Mesenchymal stem cell (in vitro differentiated cells and primary cell): ENCODE measurements at regions not wholly inside any gene's neighbourhood (a gene's known extent, or its start where the extent isn't known, plus 50 kb on each side); places are given as distances from the start of the nearest gene placed in this dataset.
A peak's percentile ranks its signal among the peaks of the same experiment; 100 is the strongest.

ENCODE experiments used
- DNase-seq: peaks from one replicate; pipeline ENCODE4 v3.0.0-alpha.2; 2013
- H2AFZ ChIP-seq: one replicate; pipeline ENCODE4 v1.6.1; 2013; ENCODE audit warnings: low read depth, mild to moderate bottlenecking, control low read depth, inconsistent platforms, low read length, moderate library complexity
- H2AK5ac ChIP-seq: 2 replicates; pipeline ENCODE4 v1.6.1; 2013; ENCODE audit warnings: low read length, moderate library complexity, mild to moderate bottlenecking, inconsistent platforms; ENCODE audit not compliant: severe bottlenecking
- H2BK120ac ChIP-seq: one replicate; pipeline ENCODE4 v1.6.1; 2013; ENCODE audit warnings: low read depth, mild to moderate bottlenecking, inconsistent platforms, low read length, moderate library complexity
- H2BK12ac ChIP-seq, 2 experiments: one replicate each; pipeline ENCODE4 v1.6.1; 2013; ENCODE audit warnings: inconsistent platforms in 2 of 2, low read length in 2 of 2, mild to moderate bottlenecking in 2 of 2, moderate library complexity in 2 of 2, control low read depth in 1 of 2
- H2BK15ac ChIP-seq: one replicate; pipeline ENCODE4 v1.6.1; 2013; ENCODE audit warnings: mild to moderate bottlenecking, low read depth, inconsistent platforms; ENCODE audit not compliant: poor library complexity, severe bottlenecking
- H2BK5ac ChIP-seq: 2 replicates; pipeline ENCODE4 v1.6.1; 2013; ENCODE audit warnings: low read depth, mild to moderate bottlenecking, low read length, control low read depth, inconsistent platforms; ENCODE audit not compliant: poor library complexity, severe bottlenecking
- H3K14ac ChIP-seq, 2 experiments: one replicate each; pipeline ENCODE4 v1.6.1; 2013; ENCODE audit warnings: inconsistent platforms in 2 of 2, low read length in 2 of 2, control low read depth in 1 of 2, mild to moderate bottlenecking in 1 of 2, moderate library complexity in 1 of 2
- H3K18ac ChIP-seq, 2 experiments: one replicate each; pipeline ENCODE4 v1.6.1; 2013; ENCODE audit warnings: inconsistent platforms in 2 of 2, low read length in 2 of 2, control low read depth in 1 of 2, low read depth in 1 of 2, mild to moderate bottlenecking in 1 of 2
- H3K23ac ChIP-seq, 2 experiments: one replicate each; pipeline ENCODE4 v1.6.1; 2013; ENCODE audit warnings: inconsistent platforms in 2 of 2, low read length in 2 of 2, mild to moderate bottlenecking in 2 of 2, moderate library complexity in 2 of 2, control low read depth in 1 of 2
- H3K27ac ChIP-seq: 2 replicates; pipeline ENCODE4 v1.5.1; 2013; ENCODE audit warnings: mild to moderate bottlenecking, moderate library complexity, low read length, control low read depth, inconsistent platforms; ENCODE audit not compliant: poor library complexity, severe bottlenecking
- H3K27me3 ChIP-seq, 2 experiments: 2 replicates each; pipeline versions ENCODE4 v1.6.1 to v1.7.0; 2013; ENCODE audit warnings: low read length in 2 of 2, mild to moderate bottlenecking in 2 of 2, moderate library complexity in 2 of 2, control low read depth in 1 of 2, inconsistent platforms in 1 of 2; ENCODE audit not compliant: control insufficient read depth in 1 of 2, insufficient read depth in 1 of 2
- H3K36me3 ChIP-seq, 2 experiments: 2 replicates each; pipeline versions ENCODE4 v1.6.1 to v1.7.0; 2013; ENCODE audit warnings: low read length in 2 of 2, control low read depth in 1 of 2, inconsistent platforms in 1 of 2, low read depth in 1 of 2, mild to moderate bottlenecking in 1 of 2; ENCODE audit not compliant: insufficient read depth in 2 of 2, control insufficient read depth in 1 of 2
- H3K4ac ChIP-seq, 2 experiments: one replicate each; pipeline ENCODE4 v1.6.1; 2013; ENCODE audit warnings: inconsistent platforms in 2 of 2, low read length in 2 of 2, mild to moderate bottlenecking in 2 of 2, moderate library complexity in 2 of 2, control low read depth in 1 of 2, low read depth in 1 of 2
- H3K4me1 ChIP-seq: 2 replicates; pipeline ENCODE4 v1.6.1; 2013; ENCODE audit warnings: low read depth, low read length, control low read depth; ENCODE audit not compliant: control insufficient read depth, insufficient read depth
- H3K4me2 ChIP-seq: 2 replicates; pipeline ENCODE4 v1.6.1; 2013; ENCODE audit warnings: low read length, mild to moderate bottlenecking, inconsistent platforms; ENCODE audit not compliant: poor library complexity, severe bottlenecking
- H3K4me3 ChIP-seq, 2 experiments: 2 replicates each; pipeline versions ENCODE4 v1.5.1 to v1.7.0; 2013; ENCODE audit warnings: low read length in 2 of 2, mild to moderate bottlenecking in 2 of 2, control low read depth in 1 of 2, low read depth in 1 of 2; ENCODE audit not compliant: insufficient read depth in 1 of 2
- H3K79me1 ChIP-seq: replicated peaks from 2 replicates; pipeline ENCODE4 v1.6.1; 2013; ENCODE audit warnings: mild to moderate bottlenecking, control low read depth, low read length, inconsistent platforms; ENCODE audit not compliant: poor library complexity, severe bottlenecking
- H3K9ac ChIP-seq: 2 replicates; pipeline ENCODE4 v1.7.0; 2013; ENCODE audit warnings: mild to moderate bottlenecking, low read length, moderate library complexity
- H3K9me3 ChIP-seq: 2 replicates; pipeline ENCODE4 v1.7.0; 2013; ENCODE audit warnings: mild to moderate bottlenecking, low read length; ENCODE audit not compliant: control insufficient read depth
- H4K8ac ChIP-seq: one replicate; pipeline ENCODE4 v1.6.1; 2013; ENCODE audit warnings: inconsistent platforms, mild to moderate bottlenecking, low read length, moderate library complexity
- H4K91ac ChIP-seq: one replicate; pipeline ENCODE4 v1.6.1; 2013; ENCODE audit warnings: mild to moderate bottlenecking, low read length, inconsistent platforms
- WGBS: methylation state at CpG from one replicate; pipeline ENCODE4 v1.1.7; 2013; ENCODE audit warnings: mixed read lengths; 5-methylcytosine and 5-hydroxymethylcytosine counted together

GRCh38 chr2:54394392-54394791, 61.7 kb upstream of the SPTBN1 start:
- Histone ChIP-seq H3K36me3 (no peaks in the 10 kb centered on the region), H3K23ac (no peak overlapping the region), H2AK5ac (no peak overlapping the region), H3K4me1 (peaks cover 5% of the 10 kb centered on the region), H3K4me2 (no peak overlapping the region), H2BK5ac (no peak overlapping the region), H3K9me3 (no peaks in the 10 kb centered on the region), H3K4ac (no peak overlapping the region), H3K9ac (peak overlapping the region; percentile 31), H3K79me1 (no peaks in the 10 kb centered on the region), H3K27me3 (no peaks in the 10 kb centered on the region), H2BK15ac (no peak overlapping the region), H2BK12ac (peak overlapping the region in 1 of 2 experiments; percentile 42), H4K91ac (no peak overlapping the region), H4K8ac (peak overlapping the region; percentile 81), H3K14ac (no peak overlapping the region), H2BK120ac (no peak overlapping the region), H3K27ac (no peak overlapping the region), H3K18ac (peak overlapping the region in 1 of 2 experiments; percentile 7), H3K4me3 (peak overlapping the region in 1 of 2 experiments; percentile 45), H2AFZ (peak overlapping the region; percentile 56)
- peak; percentile 70 for DNase-seq
- 39% methylated on average over 4 of the region's 5 CpGs for WGBS

GRCh38 chr2:54396107-54396506, 60.0 kb upstream of the SPTBN1 start:
- Histone ChIP-seq H4K8ac (no peak overlapping the region), H4K91ac (no peak overlapping the region), H3K4ac (no peak overlapping the region), H2AK5ac (no peak overlapping the region), H3K27me3 (no peaks in the 10 kb centered on the region), H3K27ac (no peak overlapping the region), H2AFZ (no peak overlapping the region), H2BK120ac (no peak overlapping the region), H3K14ac (no peak overlapping the region), H3K18ac (no peak overlapping the region), H3K4me1 (peaks cover 2% of the 10 kb centered on the region), H2BK12ac (no peak overlapping the region), H3K9ac (no peak overlapping the region), H3K4me3 (no peak overlapping the region), H3K36me3 (no peaks in the 10 kb centered on the region), H3K4me2 (no peak overlapping the region), H2BK15ac (no peak overlapping the region), H3K79me1 (no peaks in the 10 kb centered on the region), H3K9me3 (no peaks in the 10 kb centered on the region), H3K23ac (no peak overlapping the region), H2BK5ac (no peak overlapping the region)
- WGBS, result 65% methylated on average over 7 of the region's 7 CpGs
- peak; percentile 33 for DNase-seq

GRCh38 chr2:54396798-54397197, 59.3 kb upstream of the SPTBN1 start:
- no peak overlapping the region for H2AK5ac ChIP-seq
- H3K36me3 ChIP-seq, result no peaks in the 10 kb centered on the region
- H3K27ac ChIP-seq, result no peak overlapping the region
- H3K14ac ChIP-seq, result no peak overlapping the region
- no peak overlapping the region for H2BK15ac ChIP-seq
- H2BK120ac ChIP-seq, result no peak overlapping the region
- H2BK5ac ChIP-seq, result no peak overlapping the region
- H3K18ac ChIP-seq, result no peak overlapping the region
- no peak overlapping the region for H3K4me2 ChIP-seq
- no peak overlapping the region for H4K8ac ChIP-seq
- H2AFZ ChIP-seq, result no peak overlapping the region
- H3K23ac ChIP-seq, result no peak overlapping the region
- H3K27me3 ChIP-seq, result no peaks in the 10 kb centered on the region
- WGBS, result 100% methylated on average over 4 of the region's 6 CpGs
- no peaks in the 10 kb centered on the region for H3K4me1 ChIP-seq
- H3K9ac ChIP-seq, result no peak overlapping the region
- H3K79me1 ChIP-seq, result no peaks in the 10 kb centered on the region
- no peak overlapping the region for H4K91ac ChIP-seq
- DNase-seq, result no peak
- no peaks in the 10 kb centered on the region for H3K9me3 ChIP-seq
- H3K4ac ChIP-seq, result no peak overlapping the region
- no peak overlapping the region for H2BK12ac ChIP-seq
- no peak overlapping the region for H3K4me3 ChIP-seq

- DNase-seq, result no peak
- WGBS, result 100% methylated on average over 1 of the region's 2 CpGs
- Histone ChIP-seq H3K36me3 (no peaks in the 10 kb centered on the region), H3K9me3 (no peaks in the 10 kb centered on the region), H3K9ac (no peak overlapping the region), H3K14ac (no peak overlapping the region), H3K18ac (no peak overlapping the region), H2BK5ac (no peak overlapping the region), H3K4me1 (peaks cover 4% of the 10 kb centered on the region), H2BK120ac (no peak overlapping the region), H2AFZ (no peak overlapping the region), H3K79me1 (no peaks in the 10 kb centered on the region), H2AK5ac (no peak overlapping the region), H2BK12ac (no peak overlapping the region), H4K8ac (no peak overlapping the region), H2BK15ac (no peak overlapping the region), H3K4me3 (no peak overlapping the region), H3K27ac (no peak overlapping the region), H4K91ac (no peak overlapping the region), H3K23ac (no peak overlapping the region), H3K27me3 (no peaks in the 10 kb centered on the region), H3K4me2 (no peak overlapping the region), H3K4ac (no peak overlapping the region)
Measured at GRCh38 chr2:54397426-54397825, 58.7 kb upstream of the SPTBN1 start.
